Endothelial cell of umbilical vein (primary cell): ENCODE measurements at regions not wholly inside any gene's neighbourhood (a gene's known extent, or its start where the extent isn't known, plus 50 kb on each side); places are given as distances from the start of the nearest gene placed in this dataset.

ENCODE experiments used
- BruUV-seq: library from RNA; stranded (reverse); fragments of 400-500 nt; replicated peaks from 2 replicates; lab custom pipeline; 2021; lab: Mats Ljungman, UMichigan
- CTCF ChIA-PET: fragments of 300-600, 350-600 bp; sonication (Branson Sonifier 250); formaldehyde crosslinking; loops from one replicate; lab custom pipeline; 2021; ENCODE audit warnings: antibody characterized with exemption, inconsistent platforms; lab: Charles Lee
- POLR2A ChIA-PET: fragments of 300-600, 350-600 bp; sonication (Branson Sonifier 250); formaldehyde crosslinking; loops from one replicate; lab custom pipeline; 2021; ENCODE audit warnings: antibody characterized with exemption, inconsistent platforms; lab: Charles Lee
- DNase-seq: peaks from one replicate; pipeline ENCODE4 v3.0.0-alpha.2; 2011; ENCODE audit warnings: low read depth, low spot score
- FAIRE-seq: peaks from 2 replicates; lab custom pipeline; 2011; peaks lifted over from hg19 to GRCh38; lab: Jason Lieb, UNC
- H2AFZ ChIP-seq: 2 replicates; pipeline ENCODE4 v1.6.0; 2012; ENCODE audit warnings: low read depth, low read length, control low read depth, inconsistent platforms
- H3K27ac ChIP-seq: 2 replicates; pipeline ENCODE4 v1.5.1; 2011; ENCODE audit warnings: low read depth, mild to moderate bottlenecking, control low read depth, low read length, moderate library complexity; ENCODE audit not compliant: insufficient read depth
- H3K27me3 ChIP-seq, 2 experiments: 2 replicates each; pipeline versions ENCODE4 v1.6.0 to v1.6.1; 2011; ENCODE audit warnings: low read length in 2 of 2, mixed read lengths in 1 of 2; ENCODE audit not compliant: control insufficient read depth in 2 of 2, insufficient read depth in 2 of 2
- H3K36me3 ChIP-seq, 2 experiments: 2 replicates in 1 of 2; 3 replicates in 1 of 2; pipeline ENCODE4 v1.5.1; 2011; ENCODE audit warnings: low read length in 2 of 2, mild to moderate bottlenecking in 1 of 2, moderate library complexity in 1 of 2; ENCODE audit not compliant: control insufficient read depth in 2 of 2, insufficient read depth in 2 of 2; ENCODE audit errors: extremely low read depth in 1 of 2
- H3K4me1 ChIP-seq: 3 replicates; pipeline ENCODE4 v1.5.1; 2011; ENCODE audit warnings: mild to moderate bottlenecking, low read length; ENCODE audit not compliant: control insufficient read depth, insufficient read depth; ENCODE audit errors: extremely low read depth
- H3K4me2 ChIP-seq: 2 replicates; pipeline ENCODE4 v1.6.1; 2011; ENCODE audit warnings: low read length, control low read depth, mixed read lengths; ENCODE audit not compliant: insufficient read depth
- H3K4me3 ChIP-seq, 3 experiments: fragments of 200-600 bp in 1 of 3; sonication (generic), shearing (Covaris generic) in 1 of 3; replicated peaks in 1 of 3; 2 replicates each; pipeline ENCODE4 v1.5.1; 2011 to 2016; ENCODE audit warnings: control low read depth in 3 of 3, low read length in 3 of 3, mild to moderate bottlenecking in 2 of 3, inconsistent platforms in 1 of 3, low read depth in 1 of 3, moderate library complexity in 1 of 3; ENCODE audit not compliant: insufficient read depth in 1 of 3
- H3K79me2 ChIP-seq: 2 replicates; pipeline ENCODE4 v1.6.0; 2012; ENCODE audit warnings: low read length, inconsistent platforms; ENCODE audit not compliant: control insufficient read depth, insufficient read depth
- H3K9ac ChIP-seq: replicated peaks from 2 replicates; pipeline ENCODE3; 2011; ENCODE audit warnings: low read length, control low read depth; ENCODE audit not compliant: insufficient read depth; ENCODE audit errors: extremely low read depth
- H3K9me1 ChIP-seq: replicated peaks from 3 replicates; pipeline ENCODE4 v1.6.0; 2011; ENCODE audit warnings: mild to moderate bottlenecking, low read length; ENCODE audit not compliant: control insufficient read depth, insufficient read depth; ENCODE audit errors: extremely low read depth
- H3K9me3 ChIP-seq: replicated peaks from 2 replicates; pipeline ENCODE4 v1.5.1; 2012; ENCODE audit warnings: low read length, inconsistent platforms; ENCODE audit not compliant: control insufficient read depth, insufficient read depth
- H4K20me1 ChIP-seq: replicated peaks from 2 replicates; pipeline ENCODE3; 2011; ENCODE audit warnings: mild to moderate bottlenecking, low read length; ENCODE audit not compliant: control insufficient read depth, insufficient read depth; ENCODE audit errors: extremely low read depth
- EZH2 ChIP-seq: IDR thresholded peaks from 2 replicates; pipeline ENCODE4 v1.6.1; 2012; ENCODE audit warnings: borderline replicate concordance, low read depth, mild to moderate bottlenecking, moderate library complexity, low read length, inconsistent platforms; ENCODE audit not compliant: severe bottlenecking
- FOS ChIP-seq: IDR thresholded peaks from 2 replicates; pipeline ENCODE4 v1.6.1; 2011; ENCODE audit warnings: mild to moderate bottlenecking, low read length, moderate library complexity, borderline replicate concordance; ENCODE audit not compliant: insufficient read depth
- GATA2 ChIP-seq: IDR thresholded peaks from 2 replicates; pipeline ENCODE4 v1.7.0; 2011; ENCODE audit warnings: low read depth, mild to moderate bottlenecking, moderate library complexity, mixed read lengths, low read length; ENCODE audit not compliant: insufficient read length, insufficient read depth
- JUN ChIP-seq: IDR thresholded peaks from 2 replicates; pipeline ENCODE4 v1.6.1; 2011; ENCODE audit warnings: borderline replicate concordance, low read depth; ENCODE audit not compliant: insufficient read length, insufficient read depth
- MYC ChIP-seq: IDR thresholded peaks from one replicate; pipeline ENCODE4 v1.6.1; 2011; ENCODE audit warnings: mild to moderate bottlenecking, low read depth, low read length
- POLR2A ChIP-seq: IDR thresholded peaks from 2 replicates; pipeline ENCODE4 v1.6.1; 2012; ENCODE audit warnings: low read depth, mild to moderate bottlenecking, control low read depth, low read length
- POLR2AphosphoS5 ChIP-seq: IDR thresholded peaks from 2 replicates; pipeline ENCODE4 v1.6.1; 2012; ENCODE audit warnings: low read depth, mild to moderate bottlenecking, control low read depth, low read length, moderate library complexity; ENCODE audit not compliant: insufficient read depth
- dilution Hi-C: fragments of 300-500 bp; cut with MboI; formaldehyde crosslinking; loops from one replicate; pipeline ENCODE4 v1.15.0; 2019; ENCODE audit warnings: low sequenced_read_pairs; ENCODE audit not compliant: extremely low pct_ligation_motif_present
- intact Hi-C: fragments of 100-400 bp; cut with micrococcal nuclease; formaldehyde crosslinking; loops from one replicate; pipeline ENCODE4 v1.10.0; 2022
- TF ChIP-seq, protein P1 (sequence below): IDR thresholded peaks from 2 replicates; pipeline ENCODE4 v1.6.1; 2011; ENCODE audit not compliant: insufficient read depth, insufficient read length
- TF ChIP-seq, protein P2 (sequence below), 2 donors: IDR thresholded peaks; 1 replicate in 1 of 2; 2 replicates in 1 of 2; pipeline ENCODE4 v1.5.1; 2011; ENCODE audit warnings: low read length in 2 of 2, mild to moderate bottlenecking in 2 of 2, moderate library complexity in 2 of 2, control low read depth in 1 of 2, inconsistent platforms in 1 of 2, low read depth in 1 of 2; ENCODE audit not compliant: insufficient read depth in 1 of 2; ENCODE audit errors: extremely low read depth in 1 of 2

DNA sequence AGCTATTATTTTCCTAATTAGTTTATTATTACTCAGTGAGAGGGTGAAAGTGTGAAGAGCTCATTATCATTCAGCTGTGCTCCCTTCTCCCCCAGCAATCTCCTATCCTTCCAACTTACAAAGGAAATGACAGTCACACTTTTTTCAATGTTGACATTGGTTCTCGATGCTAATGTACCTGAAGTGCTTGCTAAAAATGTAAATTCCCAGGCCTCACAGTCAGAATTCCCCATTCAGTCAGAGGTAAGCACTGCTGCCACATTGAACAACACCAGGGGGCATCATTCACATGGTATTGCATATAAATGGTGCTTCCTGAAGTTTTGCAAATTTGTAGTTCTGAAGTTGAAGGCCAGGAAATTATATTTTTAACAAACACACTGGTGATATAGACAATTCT is 132.7 kb upstream of the FOXD3 start:
- Histone ChIP-seq H3K36me3 (no peaks in the 10 kb centered on the region), H3K27me3 (peaks cover 0 to 3% of the 10 kb centered on the region in 2 experiments), H3K9me3 (no peaks in the 10 kb centered on the region), H3K9ac (no peak overlapping the region), H3K79me2 (no peaks in the 10 kb centered on the region), H3K4me3 (no peak overlapping the region), H3K9me1 (no peaks in the 10 kb centered on the region), H3K4me2 (no peak overlapping the region), H3K27ac (no peak overlapping the region), H2AFZ (no peak overlapping the region), H4K20me1 (no peaks in the 10 kb centered on the region), H3K4me1 (no peaks in the 10 kb centered on the region)
- TF ChIP-seq, protein P1, sequence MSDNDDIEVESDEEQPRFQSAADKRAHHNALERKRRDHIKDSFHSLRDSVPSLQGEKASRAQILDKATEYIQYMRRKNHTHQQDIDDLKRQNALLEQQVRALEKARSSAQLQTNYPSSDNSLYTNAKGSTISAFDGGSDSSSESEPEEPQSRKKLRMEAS, result no peak
- TF ChIP-seq POLR2A (no peak), JUN (no peak), EZH2 (no peak)
- TF ChIP-seq, protein P2, sequence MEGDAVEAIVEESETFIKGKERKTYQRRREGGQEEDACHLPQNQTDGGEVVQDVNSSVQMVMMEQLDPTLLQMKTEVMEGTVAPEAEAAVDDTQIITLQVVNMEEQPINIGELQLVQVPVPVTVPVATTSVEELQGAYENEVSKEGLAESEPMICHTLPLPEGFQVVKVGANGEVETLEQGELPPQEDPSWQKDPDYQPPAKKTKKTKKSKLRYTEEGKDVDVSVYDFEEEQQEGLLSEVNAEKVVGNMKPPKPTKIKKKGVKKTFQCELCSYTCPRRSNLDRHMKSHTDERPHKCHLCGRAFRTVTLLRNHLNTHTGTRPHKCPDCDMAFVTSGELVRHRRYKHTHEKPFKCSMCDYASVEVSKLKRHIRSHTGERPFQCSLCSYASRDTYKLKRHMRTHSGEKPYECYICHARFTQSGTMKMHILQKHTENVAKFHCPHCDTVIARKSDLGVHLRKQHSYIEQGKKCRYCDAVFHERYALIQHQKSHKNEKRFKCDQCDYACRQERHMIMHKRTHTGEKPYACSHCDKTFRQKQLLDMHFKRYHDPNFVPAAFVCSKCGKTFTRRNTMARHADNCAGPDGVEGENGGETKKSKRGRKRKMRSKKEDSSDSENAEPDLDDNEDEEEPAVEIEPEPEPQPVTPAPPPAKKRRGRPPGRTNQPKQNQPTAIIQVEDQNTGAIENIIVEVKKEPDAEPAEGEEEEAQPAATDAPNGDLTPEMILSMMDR (IDR thresholded peaks at IDR 0.05; ENCODE audit: extremely low read depth in 1 of 2, insufficient read depth in 1 of 2, low read depth in 1 of 2, low read length in 2 of 2), result no peak
- CTCF ChIA-PET, result interaction anchor here (0.6 to 2.4 kb wide), 5 partner anchors 9 to 348 kb away, joined by 3 to 24 read pairs (median 3); no protein-coding TSS in a partner anchor
- no peak for FAIRE-seq
- dilution Hi-C loops (no loop called here), intact Hi-C loops (no loop called here)
- POLR2A ChIA-PET, result no interaction called here
- no TSS peak for BruUV-seq
- no peak for DNase-seq

DNA sequence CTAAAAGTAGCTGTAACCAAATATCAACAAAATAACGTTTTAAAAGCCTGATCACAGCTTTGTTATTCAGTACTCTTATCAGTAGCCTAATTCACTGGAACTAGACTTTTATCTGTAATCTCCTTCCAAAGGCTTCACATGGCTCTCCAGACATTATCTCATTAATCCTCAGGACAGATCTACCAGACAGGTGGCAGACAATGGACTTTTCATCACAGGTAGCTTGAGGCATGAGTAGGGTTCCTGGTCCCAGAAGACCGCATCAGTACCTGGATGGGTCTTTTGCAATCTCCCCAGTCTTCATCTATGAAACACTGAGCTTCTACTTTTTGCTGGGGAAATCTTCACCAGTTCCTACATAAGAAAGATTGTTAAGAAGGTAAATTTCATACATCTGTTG is 132.2 kb upstream of the FOXD3 start:
- no peak overlapping the region for H3K4me2 ChIP-seq
- no peaks in the 10 kb centered on the region for H3K9me3 ChIP-seq
- ChIA-PET POLR2A (no interaction called here), CTCF (interaction anchor here (1.0 to 2.4 kb wide), 3 partner anchors 8 to 347 kb away, joined by 3 to 24 read pairs (median 4); no protein-coding TSS in a partner anchor)
- no TSS peak for BruUV-seq
- no peak overlapping the region for H3K27ac ChIP-seq
- dilution Hi-C loops (no loop called here), intact Hi-C loops (no loop called here)
- TF ChIP-seq MYC (no peak), POLR2AphosphoS5 (no peak), EZH2 (no peak), JUN (no peak), GATA2 (no peak), POLR2A (no peak), FOS (no peak)
- TF ChIP-seq, protein P2 (IDR thresholded peaks at IDR 0.05; ENCODE audit: extremely low read depth in 1 of 2, insufficient read depth in 1 of 2, low read depth in 1 of 2, low read length in 2 of 2), result no peak
- TF ChIP-seq, protein P1, result no peak
- H3K9ac ChIP-seq, result no peak overlapping the region
- no peaks in the 10 kb centered on the region for H3K9me1 ChIP-seq
- H3K27me3 ChIP-seq, result peaks cover 0 to 3% of the 10 kb centered on the region in 2 experiments
- H3K36me3 ChIP-seq, result no peaks in the 10 kb centered on the region
- no peak for FAIRE-seq
- no peak overlapping the region for H2AFZ ChIP-seq
- H3K79me2 ChIP-seq, result no peaks in the 10 kb centered on the region
- no peak overlapping the region for H3K4me3 ChIP-seq
- DNase-seq, result no peak
- H3K4me1 ChIP-seq, result no peaks in the 10 kb centered on the region
- H4K20me1 ChIP-seq, result no peaks in the 10 kb centered on the region
